ENCODE measurements at regions not wholly inside any gene's neighbourhood (a gene's known extent, or its start where the extent isn't known, plus 50 kb on each side); places are given as distances from the start of the nearest gene placed in this dataset.

GRCh38 chr1:113245252-113245651 is 145.1 kb upstream of the MAGI3 start:
- no peak overlapping the region for H2AFZ ChIP-seq (ENCODE audit: low read length)
- H3K79me2 ChIP-seq (ENCODE audit: insufficient read depth, low read length): no peaks in the 10 kb centered on the region
- Mint-ChIP-seq H3K36me3 (ENCODE audit: insufficient read depth in 1 of 3, low read depth in 3 of 3) (no peaks in the 10 kb centered on the region; a peak in 1 of 7 replicates), H3K4me3 (no peak overlapping the region), H3K27me3 (ENCODE audit: low read depth) (no peaks in the 10 kb centered on the region; the same call in 1 of the 2 replicates), H3K9me3 (no peaks in the 10 kb centered on the region; a peak in 1 of 5 replicates), H3K4me1 (peaks cover 7 to 8% of the 10 kb centered on the region in 2 experiments), H3K27ac (no peak overlapping the region; a peak in 1 of 7 replicates)
- H3K4me2 ChIP-seq (ENCODE audit: insufficient read depth, insufficient read length, low read length): no peak overlapping the region
- H2BK15ac ChIP-seq (ENCODE audit: low read depth, low read length): no peak overlapping the region
- no peak overlapping the region for H3K27ac ChIP-seq (ENCODE audit: insufficient read length, low read depth, low read length)
- H3K9ac ChIP-seq (ENCODE audit: extremely low read depth, insufficient read length, low read length): no peak overlapping the region
- no peak for TF ChIP-seq CTCF (conservative IDR thresholded peaks at IDR 0.05)
- H3K18ac ChIP-seq (ENCODE audit: insufficient read length, low read depth, low read length): no peak overlapping the region
- H3K27me3 ChIP-seq (ENCODE audit: insufficient read depth, low read length): no peaks in the 10 kb centered on the region
- no peak overlapping the region for H3T11ph ChIP-seq (ENCODE audit: low read length)
- WGBS (ENCODE audit: extremely low coverage, insufficient read length, low lambda C conversion rate): no CpG with 5 or more reads among the region's 3 CpGs
- no peaks in the 10 kb centered on the region for H3K79me1 ChIP-seq (ENCODE audit: insufficient read depth, low read depth, low read length, poor library complexity, severe bottlenecking)
- H3K4me1 ChIP-seq (ENCODE audit: insufficient read depth, low read length): no peaks in the 10 kb centered on the region
- no peak overlapping the region for H4K8ac ChIP-seq (replicated peaks; ENCODE audit: insufficient read length, low read depth, low read length)
- H3K56ac ChIP-seq (ENCODE audit: insufficient read length, low read depth, low read length): no peak overlapping the region
- H2AK5ac ChIP-seq (ENCODE audit: insufficient read length, low read length): no peak overlapping the region
- H3K9me3 ChIP-seq (ENCODE audit: control insufficient read depth, low read depth, low read length): no peaks in the 10 kb centered on the region
- H3K14ac ChIP-seq (ENCODE audit: insufficient read depth, low read length): no peak overlapping the region
- no peaks in the 10 kb centered on the region for H3K23me2 ChIP-seq (ENCODE audit: insufficient read length, low read depth, low read length, poor library complexity, severe bottlenecking)
- no peak overlapping the region for H2BK5ac ChIP-seq (ENCODE audit: insufficient read length, low read length)
- no peak overlapping the region for H2BK12ac ChIP-seq (ENCODE audit: insufficient read length, low read depth, low read length)
- no peak overlapping the region for H2BK120ac ChIP-seq (ENCODE audit: low read depth, low read length, poor library complexity, severe bottlenecking)
- no peak overlapping the region for H3K23ac ChIP-seq (ENCODE audit: insufficient read length, low read depth, low read length)
- no peaks in the 10 kb centered on the region for H4K20me1 ChIP-seq (ENCODE audit: control insufficient read depth, insufficient read depth, insufficient read length)
- H4K5ac ChIP-seq (ENCODE audit: insufficient read length, low read depth, low read length): no peak overlapping the region
- H2BK20ac ChIP-seq (ENCODE audit: low read depth, low read length, poor library complexity, severe bottlenecking): no peak overlapping the region
- no peak overlapping the region for H4K91ac ChIP-seq (ENCODE audit: insufficient read length, low read depth, low read length)
- no peak overlapping the region for H3K4ac ChIP-seq (ENCODE audit: low read depth, low read length)
- no peak for DNase-seq
